ENCODE measurements at regions not wholly inside any gene's neighbourhood (a gene's known extent, or its start where the extent isn't known, plus 50 kb on each side); places are given as distances from the start of the nearest gene placed in this dataset.
"Not testable (repeated sequence)": the region's sequence is repeated elsewhere in the genome, so short reads cannot be mapped to it uniquely, and the experiment has no call there.

GRCh38 chr9:72471096-72471495 is 50.3 kb upstream of the TMC1 start:
- no peak for DNase-seq (ENCODE audit: low spot score)
- intact Hi-C loops (cut with DNase I), result loop anchor here (10.0 kb wide), 1 partner anchor 54 kb away; the partner anchor contains the start of gene TMC1

GRCh38 chr9:72467766-72468738 is 53.4 kb upstream of the TMC1 start:
- intact Hi-C loops (cut with DNase I), result no loop called here
- no peak for DNase-seq (ENCODE audit: low spot score)

- intact Hi-C loops (cut with DNase I), result no loop called here
- no peak for DNase-seq (ENCODE audit: low spot score)
Observed at GRCh38 chr9:72465593-72465984, 55.8 kb upstream of the TMC1 start.

- intact Hi-C loops (cut with DNase I), result no loop called here
- DNase-seq (ENCODE audit: low spot score), result no peak
Observed at GRCh38 chr9:72464857-72465592, 56.4 kb upstream of the TMC1 start.

GRCh38 chr9:72462340-72462739 is 59.1 kb upstream of the TMC1 start:
- intact Hi-C loops (cut with DNase I), result no loop called here
- no peak for DNase-seq (ENCODE audit: low spot score)

GRCh38 chr9:72460342-72461312 is 60.8 kb upstream of the TMC1 start:
- intact Hi-C loops (cut with DNase I), result no loop called here

GRCh38 chr9:72459308-72459707 is 62.1 kb upstream of the TMC1 start:
- DNase-seq (ENCODE audit: low spot score), result no peak

More at GRCh38 chr9:72460342-72461312, 60.8 kb upstream of the TMC1 start:
- no peak for DNase-seq (ENCODE audit: low spot score)

GRCh38 chr9:72458153-72458552 is 63.3 kb upstream of the TMC1 start:
- intact Hi-C loops (cut with DNase I), result no loop called here
- DNase-seq (ENCODE audit: low spot score), result no peak

More at GRCh38 chr9:72459308-72459707, 62.1 kb upstream of the TMC1 start:
- intact Hi-C loops (cut with DNase I), result no loop called here

- no peak for DNase-seq (ENCODE audit: low spot score)
- intact Hi-C loops (cut with DNase I), result no loop called here
Observed at GRCh38 chr9:72457366-72457765, 64.0 kb upstream of the TMC1 start.

- no peak for DNase-seq (ENCODE audit: low spot score)
Observed at GRCh38 chr9:72454871-72455491, 66.4 kb upstream of the TMC1 start.

GRCh38 chr9:72453797-72454196 is 67.6 kb upstream of the TMC1 start:
- intact Hi-C loops (cut with DNase I), result no loop called here
- DNase-seq (ENCODE audit: low spot score), result no peak

More at GRCh38 chr9:72454871-72455491, 66.4 kb upstream of the TMC1 start:
- intact Hi-C loops (cut with DNase I), result no loop called here

- not testable (repeated sequence) for DNase-seq (ENCODE audit: low spot score)
- intact Hi-C loops (cut with DNase I), result loop anchor here (10.0 kb wide), 1 partner anchor 61 kb away; no protein-coding TSS in a partner anchor
Observed at GRCh38 chr9:72446241-72446640, 75.2 kb upstream of the TMC1 start.

- intact Hi-C loops (cut with DNase I), result loop anchor here (10.0 kb wide), 1 partner anchor 61 kb away; no protein-coding TSS in a partner anchor
- no peak for DNase-seq (ENCODE audit: low spot score)
Observed at GRCh38 chr9:72445306-72445995, 76.0 kb upstream of the TMC1 start.

GRCh38 chr9:72444435-72444834 is 77.0 kb upstream of the TMC1 start:
- intact Hi-C loops (cut with DNase I), result loop anchor here (10.0 kb wide), 1 partner anchor 60 kb away; no protein-coding TSS in a partner anchor
- no peak for DNase-seq (ENCODE audit: low spot score)

GRCh38 chr9:72443855-72444254 is 77.6 kb upstream of the TMC1 start:
- intact Hi-C loops (cut with DNase I), result loop anchor here (10.0 kb wide), 1 partner anchor 59 kb away; no protein-coding TSS in a partner anchor
- no peak for DNase-seq (ENCODE audit: low spot score)

GRCh38 chr9:72441848-72442607 is 77.0 kb upstream of the ZFAND5 start:
- no peak for DNase-seq (ENCODE audit: low spot score)
- intact Hi-C loops (cut with DNase I), result loop anchor here (10.0 kb wide), 1 partner anchor 57 kb away; no protein-coding TSS in a partner anchor
